ENCODE measurements at regions not wholly inside any gene's neighbourhood (a gene's known extent, or its start where the extent isn't known, plus 50 kb on each side); places are given as distances from the start of the nearest gene placed in this dataset.
"Not testable (repeated sequence)": the region's sequence is repeated elsewhere in the genome, so short reads cannot be mapped to it uniquely, and the experiment has no call there.

DNA sequence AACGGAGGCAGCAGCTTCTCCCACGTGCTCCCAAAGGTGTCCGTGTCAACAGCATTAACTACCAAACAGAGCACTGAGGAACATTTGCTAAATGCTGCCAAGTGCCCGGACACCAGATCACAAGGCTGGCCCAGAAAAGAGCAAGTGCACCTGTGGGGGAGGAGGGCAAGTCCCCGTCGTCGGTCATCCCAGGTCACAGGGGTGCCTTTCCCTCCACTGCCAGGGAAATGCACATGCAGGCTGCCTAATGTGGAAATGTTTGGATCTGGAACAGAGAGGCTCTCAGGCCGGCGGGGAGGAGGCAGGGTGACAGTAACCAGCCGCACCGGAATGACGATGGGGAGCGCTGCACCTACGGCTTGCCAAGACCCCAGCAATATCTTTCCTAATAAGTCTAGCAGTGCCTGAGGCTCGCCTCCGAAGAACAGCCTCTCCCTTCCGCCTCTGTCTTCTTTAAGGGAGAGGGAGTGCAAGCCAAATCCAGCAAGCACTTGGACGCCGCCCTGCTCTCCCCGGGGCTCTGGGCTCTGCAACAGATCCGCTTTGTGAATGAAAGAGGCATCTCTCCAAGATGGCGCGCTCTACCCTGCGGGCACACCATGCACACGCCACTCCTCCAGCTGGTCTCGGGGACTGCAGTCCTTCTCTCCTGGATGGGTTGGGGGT lies 206.3 kb upstream of the IRF2BP2 start:
- not testable (repeated sequence) for H3K9me3 Mint-ChIP-seq; H3K36me3 Mint-ChIP-seq (ENCODE audit: low read depth); H3K27ac Mint-ChIP-seq; H3K27me3 Mint-ChIP-seq (ENCODE audit: insufficient read depth); H3K4me3 Mint-ChIP-seq; DNase-seq
- H3K4me1 Mint-ChIP-seq (ENCODE audit: low read depth), result peaks cover 27% of the 10 kb centered on the region

DNA sequence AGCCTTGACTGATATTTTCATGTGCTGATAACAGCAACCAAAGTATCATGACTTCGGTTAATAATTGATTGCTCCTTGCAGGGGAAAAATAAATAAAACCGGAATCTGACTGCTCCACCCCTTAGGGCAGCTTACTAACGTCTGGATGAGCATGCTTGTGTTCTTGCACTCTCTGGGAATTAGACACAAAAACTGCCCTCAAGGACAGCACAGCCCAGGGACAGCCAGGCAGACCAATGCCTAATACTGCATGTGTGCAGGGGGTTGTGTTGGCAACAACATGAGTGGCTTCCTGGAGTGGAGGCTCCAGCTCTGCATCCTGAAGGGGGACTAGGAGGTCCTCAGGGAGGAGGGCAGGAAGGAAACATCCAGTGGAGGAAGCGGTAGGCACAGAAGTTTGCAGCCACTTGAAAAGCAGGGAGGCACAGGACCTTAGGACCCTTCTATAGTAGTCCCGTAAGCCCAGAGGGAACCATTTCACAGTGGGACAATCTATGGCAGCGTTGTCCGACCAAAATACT lies 205.4 kb upstream of the IRF2BP2 start:
- not testable (repeated sequence) for H3K27ac Mint-ChIP-seq; H3K27me3 Mint-ChIP-seq (ENCODE audit: insufficient read depth); H3K36me3 Mint-ChIP-seq (ENCODE audit: low read depth); H3K9me3 Mint-ChIP-seq; DNase-seq; H3K4me3 Mint-ChIP-seq
- H3K4me1 Mint-ChIP-seq (ENCODE audit: low read depth), result peaks cover 24% of the 10 kb centered on the region

DNA sequence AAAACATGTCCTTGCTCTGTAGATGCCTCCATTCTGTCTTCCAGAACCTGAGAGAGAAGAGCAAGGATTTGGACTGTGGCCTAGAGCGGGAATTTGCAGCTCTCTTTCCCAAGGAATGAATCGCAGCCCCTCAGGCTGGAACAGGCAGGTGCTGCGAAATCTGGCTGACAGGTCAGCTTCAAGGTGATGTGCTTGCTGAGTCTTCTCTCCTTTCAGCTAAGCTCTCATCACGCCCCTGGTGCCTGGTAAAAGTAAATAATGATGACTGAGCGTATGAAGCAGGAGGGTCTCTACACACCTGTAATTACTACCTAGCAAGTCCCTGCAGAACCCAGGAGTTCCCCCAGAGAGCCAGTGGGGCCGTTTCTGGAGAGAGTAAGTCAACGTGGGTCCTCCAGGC lies 204.3 kb upstream of the IRF2BP2 start:
- H3K27me3 Mint-ChIP-seq (ENCODE audit: insufficient read depth); H3K27ac Mint-ChIP-seq; DNase-seq; H3K9me3 Mint-ChIP-seq; H3K36me3 Mint-ChIP-seq (ENCODE audit: low read depth); H3K4me3 Mint-ChIP-seq: not testable (repeated sequence)
- peaks cover 27% of the 10 kb centered on the region for H3K4me1 Mint-ChIP-seq (ENCODE audit: low read depth)

DNA sequence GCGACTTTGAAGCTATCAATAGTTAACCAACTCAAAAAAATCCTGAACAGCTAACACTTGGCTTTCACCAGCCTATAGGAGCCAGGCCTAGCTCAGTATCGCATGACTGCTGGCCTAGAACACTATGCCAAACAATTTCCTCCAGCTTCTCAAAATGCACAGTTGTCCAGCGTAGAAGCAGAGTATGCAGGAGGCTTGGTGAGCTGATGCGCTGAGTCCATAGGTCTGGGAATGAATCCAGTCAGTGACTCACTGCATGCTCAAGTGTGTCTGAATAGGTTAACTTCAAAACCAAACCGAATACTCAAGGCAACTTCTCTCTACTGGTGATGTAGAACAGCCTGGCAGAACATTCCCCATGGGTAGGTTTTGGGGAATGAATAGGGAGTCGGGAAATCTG lies 201.8 kb upstream of the IRF2BP2 start:
- not testable (repeated sequence) for H3K4me3 Mint-ChIP-seq; H3K9me3 Mint-ChIP-seq; H3K27me3 Mint-ChIP-seq (ENCODE audit: insufficient read depth); H3K36me3 Mint-ChIP-seq (ENCODE audit: low read depth)
- peaks cover 27% of the 10 kb centered on the region for H3K4me1 Mint-ChIP-seq (ENCODE audit: low read depth)
- peak; percentile 92 for DNase-seq
- H3K27ac Mint-ChIP-seq, result peak overlapping the region; percentile 51; the same call in 1 of the 2 replicates

DNA sequence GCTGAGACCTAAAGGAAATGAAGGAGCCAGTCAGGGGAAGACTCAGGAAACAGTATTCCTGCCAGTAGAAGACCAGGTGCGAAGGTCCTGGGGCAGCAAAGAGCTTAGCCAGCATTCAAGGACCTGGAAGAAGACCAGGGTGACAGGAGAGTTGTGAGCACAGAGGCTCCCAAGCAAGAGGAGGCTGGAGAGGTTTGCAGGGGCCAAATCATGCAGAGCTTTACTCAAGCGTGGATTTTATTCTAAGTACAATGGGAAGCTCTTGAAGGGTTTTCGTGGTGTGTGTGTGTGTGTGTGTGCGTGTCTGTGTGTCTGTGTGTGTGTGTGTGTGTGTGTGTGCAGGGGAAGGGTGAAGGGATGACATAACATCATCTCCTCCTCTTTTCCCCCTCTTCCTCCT lies 200.7 kb upstream of the IRF2BP2 start:
- H3K36me3 Mint-ChIP-seq (ENCODE audit: low read depth); H3K4me3 Mint-ChIP-seq; H3K27me3 Mint-ChIP-seq (ENCODE audit: insufficient read depth); H3K9me3 Mint-ChIP-seq; DNase-seq; H3K27ac Mint-ChIP-seq: not testable (repeated sequence)
- H3K4me1 Mint-ChIP-seq (ENCODE audit: low read depth), result peaks cover 26% of the 10 kb centered on the region

DNA sequence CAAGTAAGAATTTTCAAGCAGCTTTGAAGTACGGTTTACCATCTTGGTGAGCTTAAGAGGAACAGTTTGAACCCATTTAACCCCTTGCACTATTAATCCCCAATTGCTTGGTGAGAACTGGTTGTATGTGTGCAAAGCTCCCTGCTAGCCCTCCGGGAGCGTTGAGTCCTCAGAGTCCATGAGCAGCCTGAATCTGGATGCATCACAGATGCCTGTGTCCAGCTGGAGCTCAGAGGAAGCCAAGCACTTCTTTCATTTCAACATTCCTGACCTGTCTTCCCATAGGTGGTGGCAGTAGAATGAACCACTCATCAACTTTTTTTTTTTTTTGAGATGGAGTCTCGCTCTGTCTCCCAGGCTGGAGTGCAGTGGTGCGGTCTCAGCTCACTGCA lies 199.9 kb upstream of the IRF2BP2 start:
- H3K27me3 Mint-ChIP-seq (ENCODE audit: insufficient read depth); H3K36me3 Mint-ChIP-seq (ENCODE audit: low read depth); H3K9me3 Mint-ChIP-seq; H3K4me3 Mint-ChIP-seq; DNase-seq; H3K27ac Mint-ChIP-seq: not testable (repeated sequence)
- peaks cover 26% of the 10 kb centered on the region for H3K4me1 Mint-ChIP-seq (ENCODE audit: low read depth)

DNA sequence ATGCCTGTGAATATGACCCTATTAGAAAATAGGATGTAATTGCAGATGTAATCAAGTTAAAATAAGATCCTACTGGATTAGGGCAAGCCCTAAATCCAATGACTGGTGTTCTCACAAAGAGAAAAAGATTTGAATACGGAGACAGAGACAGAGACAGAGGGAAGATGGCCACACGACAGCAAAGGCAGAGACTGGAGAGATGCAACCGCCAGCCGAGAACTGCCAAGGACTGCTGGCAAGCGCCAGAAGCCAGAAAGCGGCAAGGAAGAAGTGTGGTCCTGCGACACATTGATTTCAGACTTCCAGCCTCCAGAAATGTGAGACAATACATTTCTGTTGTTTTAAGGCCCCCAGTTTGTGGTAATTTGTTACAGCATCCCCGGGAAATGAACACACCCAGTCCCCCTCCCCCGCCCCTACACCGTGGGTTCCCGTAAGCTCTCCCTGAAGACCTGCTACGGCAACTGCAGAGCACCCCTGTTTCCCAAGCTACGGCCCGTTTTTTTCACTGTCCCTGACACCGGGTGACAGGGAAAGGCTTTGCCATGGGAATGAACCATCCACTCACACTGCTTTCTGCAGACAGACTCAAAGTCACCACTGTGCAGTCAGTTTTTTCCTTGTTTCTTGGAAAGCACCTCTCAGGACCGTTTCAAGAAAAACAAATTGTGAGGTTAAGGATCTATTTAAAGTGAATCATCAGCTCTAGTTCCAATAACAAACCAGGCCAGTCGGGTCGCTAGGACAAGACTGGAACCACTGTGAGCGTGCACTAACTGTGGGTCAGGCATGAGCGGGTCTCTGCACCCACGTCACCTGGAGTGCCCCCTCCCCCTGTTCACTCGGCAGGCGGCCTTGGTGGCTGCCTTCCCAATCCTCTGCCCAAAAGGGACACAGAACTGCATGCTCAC lies 199.2 kb upstream of the IRF2BP2 start:
- DNase-seq, result peak; percentile 31
- H3K9me3 Mint-ChIP-seq; H3K27me3 Mint-ChIP-seq (ENCODE audit: insufficient read depth); H3K36me3 Mint-ChIP-seq (ENCODE audit: low read depth); H3K27ac Mint-ChIP-seq; H3K4me3 Mint-ChIP-seq: not testable (repeated sequence)
- peaks cover 26% of the 10 kb centered on the region for H3K4me1 Mint-ChIP-seq (ENCODE audit: low read depth)

DNA sequence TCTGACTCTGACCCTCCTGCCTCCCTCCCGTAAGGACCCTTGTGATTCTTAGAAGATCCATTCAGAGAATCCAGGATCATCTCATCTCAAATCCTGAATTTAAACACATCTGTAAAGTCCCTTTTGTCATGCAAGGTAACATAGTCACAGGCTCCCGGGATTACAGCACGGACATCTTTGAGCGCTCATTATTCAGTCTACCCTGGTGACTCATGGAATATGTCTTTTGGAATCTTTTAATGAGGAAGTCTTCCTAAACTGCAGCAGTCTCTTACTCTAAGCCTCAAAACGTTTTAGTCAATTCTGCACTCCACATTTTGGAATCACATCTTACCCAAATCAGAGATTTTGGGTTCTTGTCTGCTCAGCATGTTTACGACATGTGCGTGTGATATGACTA lies 198.5 kb upstream of the IRF2BP2 start:
- peaks cover 26% of the 10 kb centered on the region for H3K4me1 Mint-ChIP-seq (ENCODE audit: low read depth)
- not testable (repeated sequence) for H3K36me3 Mint-ChIP-seq (ENCODE audit: low read depth); H3K27me3 Mint-ChIP-seq (ENCODE audit: insufficient read depth); H3K27ac Mint-ChIP-seq; DNase-seq; H3K9me3 Mint-ChIP-seq; H3K4me3 Mint-ChIP-seq

DNA sequence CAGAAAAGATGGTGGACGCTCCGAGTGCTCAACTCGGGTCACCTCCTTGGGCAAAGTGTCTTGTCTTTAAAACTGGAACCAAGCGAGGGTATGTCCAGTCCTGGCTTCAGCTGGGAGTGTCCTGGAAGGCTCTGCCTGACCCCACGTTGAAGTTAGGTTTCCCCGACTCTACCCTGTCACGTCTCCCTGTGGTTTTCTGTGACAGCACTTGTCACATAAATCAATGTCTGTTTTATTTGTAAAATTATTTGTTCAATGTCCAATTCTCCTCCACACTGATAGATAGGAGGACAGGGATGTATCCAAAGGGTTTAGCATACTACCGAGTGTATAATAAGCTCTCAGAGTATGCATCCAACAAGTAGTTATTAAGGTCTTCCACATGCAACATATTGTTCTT lies 197.7 kb upstream of the IRF2BP2 start:
- DNase-seq; H3K27me3 Mint-ChIP-seq (ENCODE audit: insufficient read depth); H3K9me3 Mint-ChIP-seq; H3K36me3 Mint-ChIP-seq (ENCODE audit: low read depth); H3K4me3 Mint-ChIP-seq; H3K27ac Mint-ChIP-seq: not testable (repeated sequence)
- peaks cover 26% of the 10 kb centered on the region for H3K4me1 Mint-ChIP-seq (ENCODE audit: low read depth)

DNA sequence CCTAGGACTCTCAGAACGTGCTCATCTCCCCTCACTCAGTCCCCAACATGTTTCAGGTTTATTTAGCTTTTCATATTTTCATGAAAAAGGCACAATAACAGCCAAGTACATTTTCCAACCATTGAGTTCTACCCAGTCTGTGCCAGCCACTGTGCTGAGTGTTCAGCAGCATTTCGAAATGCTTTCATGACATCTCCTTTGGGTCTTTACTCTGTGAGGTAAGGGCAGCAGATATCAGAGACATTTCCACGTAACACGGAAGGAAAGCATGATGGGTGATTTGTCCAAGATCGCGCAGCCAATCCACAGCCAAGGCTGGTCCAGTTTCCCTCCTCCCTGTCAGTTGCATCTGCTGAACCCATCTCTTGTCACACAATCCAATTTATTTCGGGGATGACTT lies 192.6 kb upstream of the IRF2BP2 start:
- not testable (repeated sequence) for H3K36me3 Mint-ChIP-seq (ENCODE audit: low read depth); H3K27me3 Mint-ChIP-seq (ENCODE audit: insufficient read depth); H3K4me3 Mint-ChIP-seq; DNase-seq; H3K27ac Mint-ChIP-seq; H3K9me3 Mint-ChIP-seq
- peaks cover 18% of the 10 kb centered on the region for H3K4me1 Mint-ChIP-seq (ENCODE audit: low read depth)

DNA sequence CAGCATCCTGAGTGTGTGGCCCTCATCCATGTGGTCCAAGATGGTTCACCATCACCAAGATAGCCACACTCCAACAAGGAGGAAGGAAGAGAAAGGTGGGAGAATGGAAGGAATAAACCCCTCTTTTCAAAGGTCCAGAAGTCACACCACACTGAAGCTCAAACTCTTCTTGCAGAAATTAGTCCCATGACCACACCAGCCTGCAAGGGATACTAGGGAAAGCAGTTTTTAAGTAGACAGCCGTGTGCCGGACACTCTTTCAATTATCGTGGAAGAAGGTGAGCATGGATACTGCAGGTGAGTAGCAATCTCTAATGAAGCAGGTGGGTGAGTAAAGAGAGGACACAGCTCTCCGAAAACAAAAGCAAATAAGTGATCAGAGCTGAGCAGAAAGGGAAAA lies 191.7 kb upstream of the IRF2BP2 start:
- not testable (repeated sequence) for H3K36me3 Mint-ChIP-seq (ENCODE audit: low read depth); H3K27ac Mint-ChIP-seq; H3K4me3 Mint-ChIP-seq; H3K9me3 Mint-ChIP-seq; DNase-seq; H3K27me3 Mint-ChIP-seq (ENCODE audit: insufficient read depth)
- H3K4me1 Mint-ChIP-seq (ENCODE audit: low read depth), result peaks cover 18% of the 10 kb centered on the region

DNA sequence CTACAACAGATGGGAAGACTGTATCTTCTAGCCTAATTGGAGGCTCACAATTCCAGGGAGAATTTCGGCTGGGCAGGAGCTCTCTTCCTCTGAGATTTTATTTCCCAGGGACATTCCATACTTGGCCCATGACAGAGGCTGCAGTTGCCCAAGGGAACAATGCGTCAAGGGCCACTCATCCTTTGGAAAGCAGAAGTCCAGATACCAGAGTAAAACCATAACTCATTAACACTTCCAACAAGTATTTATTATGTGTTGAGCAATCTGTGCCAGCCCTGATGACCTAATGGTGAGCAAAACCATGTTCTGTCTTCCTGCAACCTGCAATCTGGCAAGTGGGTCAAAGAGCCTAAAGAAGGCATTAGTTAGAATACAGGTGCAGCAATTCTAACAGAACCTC lies 191.2 kb upstream of the IRF2BP2 start:
- DNase-seq; H3K4me3 Mint-ChIP-seq; H3K36me3 Mint-ChIP-seq (ENCODE audit: low read depth); H3K27ac Mint-ChIP-seq; H3K27me3 Mint-ChIP-seq (ENCODE audit: insufficient read depth); H3K9me3 Mint-ChIP-seq: not testable (repeated sequence)
- H3K4me1 Mint-ChIP-seq (ENCODE audit: low read depth), result peaks cover 18% of the 10 kb centered on the region

DNA sequence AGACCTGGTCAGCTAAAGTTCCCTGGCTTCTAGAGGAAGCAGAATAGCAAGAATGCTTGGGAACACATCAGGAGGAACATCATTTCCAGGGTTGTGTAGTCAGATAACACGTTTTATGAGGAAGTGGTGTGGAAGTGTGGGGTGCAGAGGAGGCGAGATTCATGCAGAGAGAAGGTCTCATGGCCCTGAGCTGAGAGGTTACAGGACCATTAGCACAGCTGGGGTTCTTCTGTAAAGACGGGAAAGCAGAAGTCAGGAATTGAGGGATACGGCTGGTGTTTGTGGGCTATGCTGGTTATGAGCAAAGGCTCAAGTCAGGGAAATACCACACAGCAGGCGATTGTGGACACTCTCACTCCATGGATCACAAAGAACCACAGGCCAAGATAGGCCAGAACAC lies 190.6 kb upstream of the IRF2BP2 start:
- H3K9me3 Mint-ChIP-seq; H3K4me3 Mint-ChIP-seq; H3K27me3 Mint-ChIP-seq (ENCODE audit: insufficient read depth); DNase-seq; H3K36me3 Mint-ChIP-seq (ENCODE audit: low read depth): not testable (repeated sequence)
- H3K27ac Mint-ChIP-seq, result peak overlapping the region; percentile 64; the same call in 1 of the 2 replicates
- peaks cover 22% of the 10 kb centered on the region for H3K4me1 Mint-ChIP-seq (ENCODE audit: low read depth)
